ENCODE measurements at regions not wholly inside any gene's neighbourhood (a gene's known extent, or its start where the extent isn't known, plus 50 kb on each side); places are given as distances from the start of the nearest gene placed in this dataset.

DNA sequence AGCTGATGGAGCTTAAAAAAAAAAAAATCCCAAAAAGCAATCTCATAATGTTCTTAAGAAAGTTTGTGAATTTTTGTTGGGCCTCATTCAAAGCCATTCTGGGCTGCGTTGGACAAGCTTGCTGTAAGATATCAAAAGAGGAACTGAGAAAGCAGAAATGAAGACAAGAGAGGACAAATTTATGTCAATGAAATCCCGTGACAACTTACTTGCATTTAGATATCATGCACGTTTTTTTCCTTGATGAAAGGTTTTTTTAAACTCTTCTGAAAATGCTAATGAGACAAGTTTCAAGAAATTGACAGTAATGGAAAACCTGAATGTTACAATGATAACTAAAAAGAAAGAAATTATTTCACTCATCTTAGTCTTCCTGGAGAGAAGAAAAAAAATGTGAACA is 662.9 kb downstream of the SQOR start:
- no peak for TF ChIP-seq MAZ (IDR thresholded peaks at IDR 0.05; ENCODE audit: borderline replicate concordance, low read depth, low read length)
- no peak for TF ChIP-seq BHLHE40 (IDR thresholded peaks at IDR 0.05; ENCODE audit: low read depth, low read length)
- no peak for TF ChIP-seq RAD21 (conservative IDR thresholded peaks at IDR 0.05 in 1 of 2, IDR thresholded peaks at IDR 0.05 in 1 of 2)
- TF ChIP-seq ZFP36 (IDR thresholded peaks at IDR 0.05; ENCODE audit: borderline replicate concordance, partially characterized antibody): no peak
- no peak for TF ChIP-seq POLR2A (IDR thresholded peaks at IDR 0.05; ENCODE audit: low read length)
- TF ChIP-seq, protein P1, sequence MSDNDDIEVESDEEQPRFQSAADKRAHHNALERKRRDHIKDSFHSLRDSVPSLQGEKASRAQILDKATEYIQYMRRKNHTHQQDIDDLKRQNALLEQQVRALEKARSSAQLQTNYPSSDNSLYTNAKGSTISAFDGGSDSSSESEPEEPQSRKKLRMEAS (IDR thresholded peaks at IDR 0.05): no peak
- TF ChIP-seq, protein P2, sequence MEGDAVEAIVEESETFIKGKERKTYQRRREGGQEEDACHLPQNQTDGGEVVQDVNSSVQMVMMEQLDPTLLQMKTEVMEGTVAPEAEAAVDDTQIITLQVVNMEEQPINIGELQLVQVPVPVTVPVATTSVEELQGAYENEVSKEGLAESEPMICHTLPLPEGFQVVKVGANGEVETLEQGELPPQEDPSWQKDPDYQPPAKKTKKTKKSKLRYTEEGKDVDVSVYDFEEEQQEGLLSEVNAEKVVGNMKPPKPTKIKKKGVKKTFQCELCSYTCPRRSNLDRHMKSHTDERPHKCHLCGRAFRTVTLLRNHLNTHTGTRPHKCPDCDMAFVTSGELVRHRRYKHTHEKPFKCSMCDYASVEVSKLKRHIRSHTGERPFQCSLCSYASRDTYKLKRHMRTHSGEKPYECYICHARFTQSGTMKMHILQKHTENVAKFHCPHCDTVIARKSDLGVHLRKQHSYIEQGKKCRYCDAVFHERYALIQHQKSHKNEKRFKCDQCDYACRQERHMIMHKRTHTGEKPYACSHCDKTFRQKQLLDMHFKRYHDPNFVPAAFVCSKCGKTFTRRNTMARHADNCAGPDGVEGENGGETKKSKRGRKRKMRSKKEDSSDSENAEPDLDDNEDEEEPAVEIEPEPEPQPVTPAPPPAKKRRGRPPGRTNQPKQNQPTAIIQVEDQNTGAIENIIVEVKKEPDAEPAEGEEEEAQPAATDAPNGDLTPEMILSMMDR (IDR thresholded peaks at IDR 0.05): no peak
- TF ChIP-seq, protein P3, sequence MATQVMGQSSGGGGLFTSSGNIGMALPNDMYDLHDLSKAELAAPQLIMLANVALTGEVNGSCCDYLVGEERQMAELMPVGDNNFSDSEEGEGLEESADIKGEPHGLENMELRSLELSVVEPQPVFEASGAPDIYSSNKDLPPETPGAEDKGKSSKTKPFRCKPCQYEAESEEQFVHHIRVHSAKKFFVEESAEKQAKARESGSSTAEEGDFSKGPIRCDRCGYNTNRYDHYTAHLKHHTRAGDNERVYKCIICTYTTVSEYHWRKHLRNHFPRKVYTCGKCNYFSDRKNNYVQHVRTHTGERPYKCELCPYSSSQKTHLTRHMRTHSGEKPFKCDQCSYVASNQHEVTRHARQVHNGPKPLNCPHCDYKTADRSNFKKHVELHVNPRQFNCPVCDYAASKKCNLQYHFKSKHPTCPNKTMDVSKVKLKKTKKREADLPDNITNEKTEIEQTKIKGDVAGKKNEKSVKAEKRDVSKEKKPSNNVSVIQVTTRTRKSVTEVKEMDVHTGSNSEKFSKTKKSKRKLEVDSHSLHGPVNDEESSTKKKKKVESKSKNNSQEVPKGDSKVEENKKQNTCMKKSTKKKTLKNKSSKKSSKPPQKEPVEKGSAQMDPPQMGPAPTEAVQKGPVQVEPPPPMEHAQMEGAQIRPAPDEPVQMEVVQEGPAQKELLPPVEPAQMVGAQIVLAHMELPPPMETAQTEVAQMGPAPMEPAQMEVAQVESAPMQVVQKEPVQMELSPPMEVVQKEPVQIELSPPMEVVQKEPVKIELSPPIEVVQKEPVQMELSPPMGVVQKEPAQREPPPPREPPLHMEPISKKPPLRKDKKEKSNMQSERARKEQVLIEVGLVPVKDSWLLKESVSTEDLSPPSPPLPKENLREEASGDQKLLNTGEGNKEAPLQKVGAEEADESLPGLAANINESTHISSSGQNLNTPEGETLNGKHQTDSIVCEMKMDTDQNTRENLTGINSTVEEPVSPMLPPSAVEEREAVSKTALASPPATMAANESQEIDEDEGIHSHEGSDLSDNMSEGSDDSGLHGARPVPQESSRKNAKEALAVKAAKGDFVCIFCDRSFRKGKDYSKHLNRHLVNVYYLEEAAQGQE (IDR thresholded peaks at IDR 0.05): no peak
- no peak for TF ChIP-seq TFCP2L1 (CRISPR knock-in tag; IDR thresholded peaks at IDR 0.05)
- TF ChIP-seq HOXA7 (CRISPR knock-in tag; IDR thresholded peaks at IDR 0.05): no peak

All from A549 (cell line).